ENCODE measurements at regions not wholly inside any gene's neighbourhood (a gene's known extent, or its start where the extent isn't known, plus 50 kb on each side); places are given as distances from the start of the nearest gene placed in this dataset.

DNA sequence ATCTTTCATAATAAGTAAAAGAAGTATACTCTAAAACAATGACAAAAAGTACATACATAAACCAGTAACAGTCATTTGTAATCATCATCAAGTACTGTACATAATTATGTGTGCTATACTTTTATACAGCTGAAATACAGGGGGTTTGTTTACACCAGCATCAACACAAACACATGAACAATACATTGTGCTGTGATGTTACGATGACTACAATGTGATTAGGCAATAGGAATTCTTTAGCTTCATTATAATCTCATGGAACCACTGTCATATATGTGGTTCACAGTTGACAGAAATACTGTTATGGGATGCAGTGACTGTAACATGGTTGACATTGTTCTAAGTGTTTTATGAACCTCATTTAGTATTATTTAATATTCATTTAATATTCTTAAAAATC, 914.4 kb upstream of the TENM4 start:
- DNase-seq, result no peak

DNA sequence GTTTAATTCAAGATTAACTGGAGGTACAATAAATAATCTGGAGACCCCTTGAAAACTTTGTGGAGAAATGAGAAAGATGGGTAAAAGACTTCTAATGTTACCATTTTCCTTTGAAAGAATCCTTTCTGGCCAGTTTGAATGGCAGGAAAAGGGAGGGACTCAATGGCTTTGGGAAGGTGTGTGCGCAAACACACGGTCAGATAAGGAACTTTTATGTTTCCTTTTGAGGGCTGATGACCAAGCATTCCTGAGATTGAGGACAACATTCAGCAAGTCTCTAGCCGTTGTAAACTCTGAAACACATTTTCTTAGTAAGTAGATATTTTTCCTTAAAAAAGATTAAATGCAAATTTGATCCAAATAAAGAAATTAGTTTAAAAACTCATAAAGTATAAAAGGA, 909.7 kb upstream of the TENM4 start:
- DNase-seq, result no peak

DNA sequence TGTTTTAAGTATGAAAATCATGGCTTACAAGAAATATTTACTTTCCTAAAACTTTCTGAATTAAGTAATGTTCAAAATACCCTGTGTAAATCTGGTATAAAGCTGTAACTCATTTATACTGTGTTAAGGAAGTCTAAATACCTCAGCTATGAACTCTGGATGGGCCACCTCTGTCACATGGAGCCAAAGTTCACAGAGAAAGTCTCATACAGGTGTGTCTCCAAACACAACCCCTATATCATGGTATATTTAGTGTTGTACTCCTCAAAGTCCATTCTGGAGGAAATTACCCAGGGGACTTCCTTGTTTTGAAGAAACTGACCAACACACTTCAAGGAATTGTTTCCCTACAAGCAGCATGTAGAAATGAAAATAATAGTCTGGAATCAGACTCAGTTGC, 909.2 kb upstream of the TENM4 start:
- no peak for DNase-seq

DNA sequence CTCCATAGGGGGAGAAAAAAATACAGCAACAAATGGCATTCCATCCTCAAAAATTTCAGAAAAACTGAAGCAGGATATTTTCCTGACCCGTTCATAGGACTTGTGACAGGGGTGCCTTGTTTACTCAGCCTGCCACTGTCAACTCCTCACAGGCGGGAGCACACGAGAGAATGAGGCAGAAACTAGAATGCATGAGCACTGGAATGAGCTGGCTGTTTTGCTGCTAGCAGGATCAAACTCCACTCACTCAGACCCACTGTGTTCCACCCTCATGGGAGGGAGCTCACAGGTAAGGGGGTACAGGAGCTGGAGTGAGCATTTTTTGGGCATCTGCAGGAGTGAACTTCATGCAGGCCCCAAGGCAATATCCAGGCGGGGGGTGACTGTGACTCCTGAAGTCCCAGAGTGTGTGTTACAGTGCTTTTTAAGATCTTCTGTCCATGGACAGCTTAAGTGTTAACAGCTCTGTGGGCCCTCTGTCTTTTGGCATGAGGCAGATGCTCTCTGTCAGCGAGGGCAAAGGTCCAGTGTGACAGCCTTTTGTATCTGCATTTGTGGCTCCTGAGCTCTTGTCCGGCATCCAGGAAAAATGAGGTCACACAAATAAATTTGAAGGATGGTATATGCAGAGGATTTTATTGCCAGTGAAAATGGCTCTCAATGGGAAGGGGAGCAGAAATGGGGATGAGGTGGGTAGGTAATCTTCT, 905.7 kb upstream of the TENM4 start:
- no peak for DNase-seq

DNA sequence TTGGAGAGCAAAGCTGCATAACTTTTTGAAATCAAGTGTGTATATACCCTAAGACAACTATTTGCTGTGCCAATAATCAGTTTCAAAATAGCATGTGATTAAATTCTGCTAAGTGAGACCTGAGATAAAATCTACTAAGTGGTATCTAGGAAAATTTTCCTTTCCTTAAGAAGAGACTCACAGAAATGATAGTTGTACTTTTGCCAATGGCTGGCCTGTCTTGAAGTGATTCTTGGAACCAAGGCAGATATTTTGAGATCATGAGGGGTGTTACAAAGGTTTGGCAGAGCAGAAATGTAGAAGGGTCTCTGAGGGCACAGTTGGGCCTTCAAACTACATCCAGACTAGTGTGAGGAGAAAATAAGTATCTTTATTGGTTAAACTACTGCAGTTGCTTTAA, 902.6 kb upstream of the TENM4 start:
- DNase-seq, result no peak

DNA sequence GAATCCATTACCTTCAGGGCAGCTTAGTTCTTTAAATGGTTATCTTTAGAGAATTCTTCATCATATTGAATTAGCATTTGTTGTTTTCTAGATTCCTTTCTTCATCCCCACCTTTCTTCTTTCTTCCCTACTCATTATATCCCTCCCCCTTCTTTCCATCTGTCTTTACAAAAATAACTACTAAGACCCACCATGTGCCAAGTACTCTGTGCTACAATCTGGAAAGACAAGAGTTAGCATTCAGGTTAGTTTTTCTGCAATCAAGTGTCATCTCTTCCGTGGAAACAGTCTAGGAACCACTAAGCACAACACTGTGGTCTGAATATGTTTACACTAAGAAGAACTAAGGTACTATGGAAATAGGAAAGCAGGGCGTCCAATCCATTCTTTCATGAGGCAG, 897.4 kb upstream of the TENM4 start:
- no peak for DNase-seq

DNA sequence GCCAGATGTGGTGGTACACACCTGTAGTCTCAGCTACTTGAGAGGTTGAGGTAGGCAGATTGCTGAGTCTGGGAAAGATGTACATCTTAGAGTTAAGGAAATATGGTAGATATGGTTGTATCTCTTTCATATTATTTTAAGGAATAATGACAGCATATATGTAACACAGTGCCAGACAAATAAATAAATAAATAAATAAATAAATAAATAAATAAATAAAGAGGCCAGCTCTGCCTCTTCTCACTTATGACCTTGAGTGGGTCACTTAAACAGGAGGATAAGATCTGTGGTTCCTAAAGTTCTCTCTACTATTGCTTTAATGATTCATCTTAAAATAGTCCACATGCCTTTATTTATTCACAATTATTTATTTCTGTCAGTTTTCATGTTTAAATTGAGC, 890.9 kb upstream of the TENM4 start:
- no peak for DNase-seq

DNA sequence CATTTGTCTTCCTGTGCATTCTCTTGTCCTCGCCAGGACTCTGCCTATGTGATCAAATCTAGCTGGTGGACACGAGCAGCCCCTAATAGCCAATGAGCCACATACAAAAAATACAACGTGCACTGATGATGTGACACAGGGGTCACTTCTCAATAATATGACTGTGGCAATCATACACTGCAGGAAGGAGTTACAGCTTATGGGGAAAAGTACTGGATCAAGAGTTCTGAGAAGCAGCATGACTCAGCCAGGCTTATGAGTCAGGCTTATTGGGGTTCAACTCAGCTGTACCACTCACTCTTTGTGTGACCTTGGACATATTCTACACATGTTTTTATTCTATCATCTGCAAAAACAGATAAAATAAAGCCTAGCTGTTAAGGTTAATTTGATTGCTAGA, 889.4 kb upstream of the TENM4 start:
- no peak for DNase-seq

DNA sequence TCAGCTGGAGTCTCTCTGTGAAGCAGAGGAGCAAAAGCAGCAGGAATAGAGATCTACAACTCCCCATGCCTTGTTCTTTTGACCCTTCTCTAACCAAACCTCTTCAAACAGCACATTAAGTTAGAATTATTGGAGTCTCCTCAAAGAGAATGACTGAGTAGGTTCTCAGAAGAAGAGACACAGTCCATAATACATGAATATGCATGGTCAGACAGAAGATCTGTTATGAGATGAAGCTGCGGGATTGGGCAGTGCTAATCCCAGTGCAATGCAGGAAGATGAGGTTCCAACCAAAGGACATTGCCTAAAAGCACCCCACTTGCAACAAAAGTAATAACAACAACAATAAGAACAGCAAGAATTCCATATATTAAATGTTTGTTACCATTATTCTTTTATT, 887.9 kb upstream of the TENM4 start:
- no peak for DNase-seq

DNA sequence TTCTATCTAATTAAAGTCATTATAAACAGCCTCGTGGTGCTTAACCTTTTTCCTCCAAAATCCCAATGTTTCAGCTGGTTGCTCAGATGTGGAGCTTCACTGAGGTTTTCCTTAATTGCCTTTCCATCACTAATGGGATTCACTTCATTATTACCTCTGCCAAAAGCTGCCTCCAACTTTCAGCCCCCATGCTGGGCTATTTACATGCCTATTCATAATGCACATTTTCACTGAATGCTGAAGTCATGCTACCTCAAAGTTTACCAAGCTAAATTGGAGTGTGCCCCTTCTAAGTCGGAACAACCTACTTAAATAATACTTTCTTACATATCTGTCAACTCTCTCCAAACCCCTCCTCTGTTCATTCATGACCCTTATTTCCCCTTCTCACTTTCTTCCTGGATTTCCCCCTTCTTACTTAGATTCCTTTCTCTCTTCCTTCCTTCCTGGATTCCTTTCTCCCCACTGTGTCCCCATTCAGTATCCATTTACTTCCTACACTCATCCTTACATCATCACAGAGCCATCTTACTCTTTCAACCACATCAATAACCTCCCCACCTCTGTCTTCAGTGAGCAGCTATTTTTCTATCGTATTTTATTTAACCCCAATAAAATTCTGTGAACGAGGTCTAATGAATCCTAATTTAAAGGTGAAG, 887.3 kb upstream of the TENM4 start:
- no peak for DNase-seq

DNA sequence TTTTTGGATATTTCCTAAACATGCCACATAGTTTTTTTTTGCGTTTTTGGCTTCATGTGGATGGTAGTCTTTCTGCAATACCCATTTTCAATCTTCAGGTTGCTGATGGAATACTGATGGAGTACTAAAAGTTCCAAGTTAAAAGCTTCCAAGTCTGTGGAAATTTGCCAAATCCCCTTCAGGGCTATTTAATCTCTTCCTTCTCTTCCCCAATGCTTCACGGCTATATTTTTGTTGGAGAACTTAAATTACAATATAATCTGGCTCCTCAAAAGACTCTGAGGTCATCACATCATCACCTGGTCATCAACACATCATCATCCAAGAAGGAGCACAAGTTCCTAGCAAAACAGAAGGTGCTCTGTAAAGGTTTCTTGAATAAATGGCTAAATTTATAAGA, 881.0 kb upstream of the TENM4 start:
- DNase-seq, result no peak

DNA sequence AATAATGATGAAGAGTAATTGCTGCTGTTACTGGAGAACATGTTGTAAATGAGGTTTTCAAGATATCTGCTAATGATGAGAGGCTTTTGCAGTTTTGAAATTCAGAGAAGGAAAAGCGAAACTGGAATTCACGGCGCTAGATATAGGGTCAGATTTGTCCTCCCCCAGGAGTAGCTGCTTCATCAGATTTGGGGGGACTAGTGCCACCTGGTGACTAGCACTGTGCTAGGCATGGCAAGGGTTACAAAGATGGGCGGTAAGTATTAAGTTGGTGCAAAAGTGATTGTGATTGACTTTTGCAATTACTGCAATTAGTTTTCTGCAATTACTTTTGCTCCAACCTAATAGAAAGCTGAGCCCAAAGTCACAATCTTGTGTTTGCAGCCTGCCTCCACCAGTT, 879.9 kb upstream of the TENM4 start:
- DNase-seq, result no peak

DNA sequence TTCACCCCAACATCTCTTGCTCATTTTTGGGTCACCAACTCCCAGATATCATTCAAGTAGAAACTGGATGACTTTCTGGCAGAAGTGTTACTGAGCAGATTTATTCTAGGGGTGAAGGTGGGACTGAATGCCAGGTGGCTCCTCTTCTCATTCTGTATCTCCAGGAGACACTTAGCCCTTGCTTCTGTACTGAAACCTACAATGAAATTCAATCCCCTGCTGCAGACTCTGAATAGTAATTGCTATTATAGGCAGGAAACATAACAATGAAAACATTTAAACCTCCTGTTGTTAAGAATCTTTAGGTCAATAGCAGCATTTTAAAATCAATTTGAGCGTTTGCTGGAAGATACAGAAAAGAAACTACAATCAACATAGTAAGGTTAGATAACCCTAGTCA, 879.4 kb upstream of the TENM4 start:
- no peak for DNase-seq

DNA sequence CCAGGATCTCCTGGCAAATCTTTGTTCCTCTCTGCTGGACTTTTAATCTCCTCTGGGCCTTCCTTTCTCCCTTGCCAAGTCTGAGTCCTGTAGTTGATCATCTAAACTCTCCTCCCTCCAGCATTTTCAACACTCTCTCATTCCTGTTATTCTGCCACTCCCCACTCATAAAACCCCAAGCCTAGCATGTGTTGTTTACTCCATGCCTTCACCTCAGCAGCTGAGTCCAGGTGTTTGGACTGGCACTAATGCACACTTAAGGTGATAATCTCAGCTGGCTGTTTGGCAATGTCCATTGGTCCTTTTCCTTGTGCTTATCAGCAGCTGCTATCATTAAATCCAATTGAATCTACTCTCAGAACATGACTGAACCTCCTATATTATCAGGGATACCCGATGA, 876.8 kb upstream of the TENM4 start:
- no peak for DNase-seq

DNA sequence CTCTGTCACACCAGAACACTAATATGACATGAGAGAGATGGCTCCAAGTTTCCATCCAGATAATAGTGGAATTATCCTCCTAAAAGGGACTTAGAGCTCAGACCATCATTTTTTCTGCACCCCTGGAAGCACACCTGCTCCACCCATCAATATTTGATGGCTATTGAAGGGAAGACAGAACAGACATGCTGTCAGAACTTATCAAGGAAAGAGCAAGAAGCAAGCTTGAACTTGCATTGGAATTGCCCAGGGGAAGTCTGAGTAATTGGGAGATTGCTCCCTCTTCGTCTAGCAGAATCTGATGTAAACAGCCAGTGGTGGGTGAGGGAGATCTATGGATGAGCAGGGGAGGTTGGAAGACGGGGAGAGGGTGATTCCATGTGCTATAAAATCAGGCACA, 874.4 kb upstream of the TENM4 start:
- no peak for DNase-seq

DNA sequence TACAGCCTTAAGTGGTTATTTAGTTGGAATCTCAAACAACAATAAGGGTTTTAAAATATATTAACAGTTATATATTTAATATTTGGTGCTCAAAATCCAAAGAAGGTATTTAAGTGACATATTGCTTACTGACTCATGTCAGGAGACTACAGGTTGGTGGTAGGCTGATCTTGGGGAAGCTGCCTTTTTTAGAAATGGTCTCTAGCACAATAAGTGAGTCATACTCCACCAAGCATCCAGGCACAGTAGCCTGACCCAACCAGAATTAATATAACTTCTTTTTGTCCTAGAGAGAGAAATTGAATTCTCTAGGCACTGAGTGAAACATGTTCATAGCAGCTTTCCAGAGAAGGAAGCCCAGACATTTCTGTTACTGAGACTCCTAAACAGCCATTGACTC, 868.5 kb upstream of the TENM4 start:
- no peak for DNase-seq

DNA sequence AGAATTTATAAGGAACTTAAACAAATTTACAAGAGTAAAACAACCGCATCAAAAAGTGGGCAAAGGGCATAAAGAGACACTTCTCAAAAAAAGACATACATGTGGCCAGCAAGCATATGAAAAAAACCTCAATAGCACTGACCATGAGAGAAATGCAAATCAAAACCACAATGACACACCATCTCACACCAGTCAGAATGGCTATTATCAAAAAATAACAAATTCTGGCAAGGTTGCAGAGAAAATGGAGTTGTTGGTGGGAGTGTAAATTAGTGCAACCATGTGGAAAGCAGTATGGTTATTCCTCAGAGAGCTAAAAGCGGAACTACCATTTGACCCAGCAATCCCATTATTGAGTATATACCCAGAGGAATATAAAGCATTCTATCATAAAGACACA, 866.8 kb upstream of the TENM4 start:
- no peak for DNase-seq

DNA sequence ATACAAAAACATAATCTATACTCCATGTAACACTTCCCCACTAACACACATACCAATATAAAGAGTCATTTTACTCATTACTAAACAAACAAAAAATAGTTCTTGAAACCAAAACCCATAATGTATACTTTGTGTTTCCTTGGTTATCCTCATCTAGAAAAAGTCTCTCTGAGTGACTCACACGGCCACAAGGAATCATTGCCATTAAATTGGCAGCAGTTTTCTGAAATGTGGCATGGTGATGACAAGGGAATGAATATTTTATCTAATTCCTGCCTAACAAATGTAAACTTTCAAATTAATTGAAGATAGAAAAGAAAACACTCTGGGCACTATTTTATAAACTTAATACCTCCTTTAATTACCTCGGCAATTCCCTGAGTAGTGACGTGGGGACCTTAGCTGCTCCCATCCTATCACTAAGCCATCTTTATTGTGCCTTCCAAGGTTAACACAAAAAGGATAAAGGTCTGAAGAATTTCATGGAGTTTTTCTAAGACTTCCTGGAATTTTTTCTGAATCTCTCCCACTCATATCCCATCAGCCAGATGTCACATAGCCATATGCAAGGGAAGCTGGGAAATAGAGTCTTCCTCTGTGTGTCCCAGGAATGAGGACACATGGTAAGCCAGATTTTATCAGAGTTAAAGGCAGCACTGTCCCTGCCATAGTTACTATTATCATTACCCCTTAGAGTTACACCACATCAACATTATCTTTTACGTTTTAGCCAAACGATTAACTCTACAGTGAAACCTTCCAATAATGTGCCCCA, 857.2 kb upstream of the TENM4 start:
- DNase-seq, result no peak

DNA sequence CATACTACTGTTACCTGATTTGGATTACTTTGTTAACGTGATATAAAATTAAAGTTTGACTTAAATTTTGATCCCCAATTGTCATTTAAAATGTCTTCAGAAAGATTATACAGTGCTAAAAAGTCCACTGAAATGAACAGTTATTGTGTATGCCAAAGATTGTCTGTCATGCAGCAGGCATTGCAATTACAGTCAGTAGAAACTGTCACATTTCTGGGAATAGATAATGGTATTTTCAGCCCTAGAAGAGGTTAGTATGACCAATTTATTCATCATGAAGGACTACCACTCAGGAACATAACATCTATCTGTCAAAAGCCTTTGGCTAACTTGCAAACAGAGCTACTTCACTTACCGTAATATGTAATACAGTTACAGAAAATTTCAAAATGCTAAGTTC, 852.5 kb upstream of the TENM4 start:
- DNase-seq, result no peak

DNA sequence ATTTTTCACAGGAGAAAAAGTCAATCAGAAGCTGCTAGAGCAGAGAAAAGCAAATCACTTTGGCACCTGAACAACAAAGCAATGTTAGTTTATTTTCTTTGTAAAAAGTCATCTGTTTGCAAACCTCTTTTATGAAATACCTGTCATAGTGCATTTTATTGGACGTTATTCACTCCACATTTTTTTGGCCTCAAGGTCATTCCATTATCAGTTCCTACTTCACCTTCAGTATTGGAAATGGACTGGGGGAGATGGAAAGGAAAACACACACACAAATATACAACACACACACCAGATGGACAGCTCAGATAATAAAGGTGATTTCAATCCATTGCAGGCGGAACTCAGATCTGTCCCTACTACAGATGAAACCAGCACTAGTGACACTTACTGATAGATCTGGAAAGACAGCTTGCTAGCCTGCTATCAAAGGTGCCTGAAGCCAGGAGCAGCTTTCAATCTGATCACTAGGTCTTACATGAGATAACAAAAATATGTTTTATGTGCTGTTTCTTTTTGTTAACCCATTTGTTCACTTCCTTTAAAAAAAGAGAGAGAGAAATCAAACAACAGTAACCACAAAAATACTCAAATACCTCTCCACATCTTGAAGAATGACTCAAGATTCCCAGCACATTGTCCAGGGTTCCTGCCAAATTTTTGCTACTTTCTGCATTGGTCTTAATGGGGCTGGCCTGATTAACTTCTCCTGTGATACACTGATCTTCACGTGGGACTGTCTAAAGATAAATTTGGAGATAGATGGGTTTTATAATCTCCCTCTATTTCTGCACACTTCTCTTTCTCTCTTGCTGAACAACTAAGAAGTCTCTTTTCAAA, 844.3 kb upstream of the TENM4 start:
- no peak for DNase-seq

DNA sequence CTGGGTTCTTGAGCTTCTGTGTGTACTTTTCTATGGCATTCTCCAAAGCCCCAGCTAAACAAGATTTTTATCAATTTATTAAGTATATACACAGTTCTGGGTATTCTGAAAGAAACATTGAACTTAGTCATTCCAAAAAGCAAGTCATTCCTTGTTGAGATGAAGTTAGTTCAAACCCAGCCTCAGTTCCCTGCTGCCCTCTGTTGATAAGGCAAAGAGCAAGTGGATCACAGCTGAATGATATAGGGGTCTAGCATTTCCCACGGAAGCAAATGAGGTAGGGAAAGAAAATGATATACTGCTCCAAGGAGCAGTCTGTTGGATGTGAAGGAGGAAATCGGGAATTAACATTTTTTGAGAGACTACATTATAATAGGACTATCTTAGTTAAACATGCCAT, 841.8 kb upstream of the TENM4 start:
- no peak for DNase-seq

DNA sequence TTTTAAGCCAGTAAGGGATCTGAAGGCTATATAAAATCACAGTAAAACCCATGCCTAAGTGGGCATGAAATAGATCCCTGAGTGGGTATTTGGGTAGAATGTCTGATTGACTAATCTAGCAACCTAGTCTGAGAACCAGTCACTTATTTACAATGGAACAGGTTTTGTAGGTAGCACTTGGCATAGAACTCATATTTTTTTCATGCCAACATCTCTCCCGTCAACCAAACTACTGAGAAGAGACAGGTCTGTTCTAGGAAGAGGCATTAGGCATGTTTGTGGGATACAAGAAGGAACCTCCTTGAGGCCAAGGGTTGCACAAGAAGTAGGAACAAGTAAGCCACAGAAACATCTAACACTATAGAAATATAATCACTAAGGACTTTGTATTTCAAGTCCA, 840.4 kb upstream of the TENM4 start:
- DNase-seq, result no peak

DNA sequence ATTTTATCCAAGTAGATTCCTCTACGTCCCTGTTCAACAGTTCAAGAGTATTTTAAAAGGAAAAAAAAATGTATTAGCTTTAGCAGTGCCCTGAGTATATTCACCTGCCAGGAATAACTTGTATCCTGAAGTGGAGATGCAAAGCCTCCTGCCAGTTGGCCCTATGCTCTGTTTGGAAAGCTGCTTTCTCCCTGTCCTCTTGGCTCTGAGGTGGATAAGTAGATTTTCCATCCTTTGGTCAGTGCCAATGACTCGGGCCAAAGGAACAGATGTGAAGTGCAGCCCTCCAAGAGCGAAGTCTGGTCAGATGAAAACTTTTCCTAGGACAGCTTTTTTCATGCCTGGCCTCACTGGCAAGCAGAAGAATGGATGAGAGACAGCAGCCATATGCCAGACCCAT, 839.9 kb upstream of the TENM4 start:
- DNase-seq, result no peak

Measured in CD4-positive, alpha-beta T cell treated with Interferon alpha-2 for 1 hour (primary cell).